Activated CD4-positive, alpha-beta T cell treated with anti-CD3 and anti-CD28 coated beads for 36 hours (primary cell): ENCODE measurements at regions not wholly inside any gene's neighbourhood (a gene's known extent, or its start where the extent isn't known, plus 50 kb on each side); places are given as distances from the start of the nearest gene placed in this dataset.

ENCODE experiments used
- ATAC-seq: fragments of 200-7000 bp; cut with Tn5 transposase; one replicate; pipeline ENCODE4 v1.10.0; 2021; ENCODE audit warnings: mild to moderate bottlenecking, moderate library complexity
- CTCF ChIA-PET: fragments of 350-600 bp; sonication (Branson Sonifier 250); formaldehyde crosslinking; loops from one replicate; lab custom pipeline; 2021; ENCODE audit warnings: antibody characterized with exemption; lab: Charles Lee
- POLR2A ChIA-PET: fragments of 350-600 bp; sonication (Branson Sonifier 250); formaldehyde crosslinking; loops from one replicate; lab custom pipeline; 2021; ENCODE audit warnings: antibody characterized with exemption, inconsistent platforms; lab: Charles Lee
- DNase-seq: peaks from one replicate; pipeline ENCODE4 v3.0.0-alpha.2; 2020
- H3K27ac Mint-ChIP-seq: one replicate; pipeline ENCODE4 v1.8.0; 2021; ENCODE audit warnings: mixed read lengths
- H3K27me3 Mint-ChIP-seq: one replicate; pipeline ENCODE4 v1.8.0; 2021; ENCODE audit warnings: mixed read lengths
- H3K36me3 Mint-ChIP-seq: one replicate; pipeline ENCODE4 v1.8.0; 2021; ENCODE audit warnings: low read depth, mixed read lengths
- H3K4me1 Mint-ChIP-seq: one replicate; pipeline ENCODE4 v1.8.0; 2021; ENCODE audit warnings: mixed read lengths
- H3K4me3 Mint-ChIP-seq: one replicate; pipeline ENCODE4 v1.8.0; 2021; ENCODE audit warnings: mild to moderate bottlenecking, moderate library complexity, mixed read lengths
- H3K9me3 Mint-ChIP-seq: one replicate; pipeline ENCODE4 v1.8.0; 2021; ENCODE audit warnings: low read depth, mixed read lengths
- intact Hi-C, 2 experiments: fragments of 100-400 bp; cut with DNase I in 1 of 2; cut with micrococcal nuclease in 1 of 2; formaldehyde crosslinking; loops; one replicate each; pipeline versions ENCODE4 v1.14.2 to v1.15.1; 2022 to 2024; cut with DNase I, micrococcal nuclease

- ATAC-seq (no peak), DNase-seq (no peak)
- CTCF ChIA-PET, result interaction anchor here (0.7 to 0.9 kb wide), 2 partner anchors 50 to 204 kb away, joined by 3 to 4 read pairs; no protein-coding TSS in a partner anchor
- Mint-ChIP-seq H3K9me3 (no peaks in the 10 kb centered on the region), H3K27me3 (peaks cover 2% of the 10 kb centered on the region), H3K27ac (no peak overlapping the region), H3K4me3 (no peak overlapping the region), H3K36me3 (no peaks in the 10 kb centered on the region), H3K4me1 (no peaks in the 10 kb centered on the region)
- POLR2A ChIA-PET, result no interaction called here
- intact Hi-C loops, result no loop called here
These were observed 62.6 kb upstream of the ARHGAP5 start for GRCh38 chr14:32014498-32014897.

- ATAC-seq, result no peak
- H3K9me3 Mint-ChIP-seq, result no peaks in the 10 kb centered on the region
- H3K27ac Mint-ChIP-seq, result no peak overlapping the region
- H3K4me3 Mint-ChIP-seq, result no peak overlapping the region
- H3K4me1 Mint-ChIP-seq, result no peaks in the 10 kb centered on the region
- POLR2A ChIA-PET, result no interaction called here
- intact Hi-C loops, result no loop called here
- DNase-seq, result no peak
- no peaks in the 10 kb centered on the region for H3K36me3 Mint-ChIP-seq
- peaks cover 2% of the 10 kb centered on the region for H3K27me3 Mint-ChIP-seq
- CTCF ChIA-PET, result no interaction called here
These were observed 61.9 kb upstream of the ARHGAP5 start for GRCh38 chr14:32015166-32015565.

- ChIA-PET CTCF (interaction anchor here (1.3 kb wide), 1 partner anchor 239 kb away, joined by 3 read pairs; no protein-coding TSS in a partner anchor), POLR2A (no interaction called here)
- Mint-ChIP-seq H3K4me1 (no peaks in the 10 kb centered on the region), H3K36me3 (no peaks in the 10 kb centered on the region), H3K27ac (no peak overlapping the region), H3K4me3 (no peak overlapping the region), H3K9me3 (no peaks in the 10 kb centered on the region), H3K27me3 (no peaks in the 10 kb centered on the region)
- intact Hi-C loops, result no loop called here
- no peak for ATAC-seq
- no peak for DNase-seq
These were observed 59.5 kb upstream of the ARHGAP5 start for GRCh38 chr14:32017587-32017986.

- ATAC-seq (no peak), DNase-seq (no peak)
- Mint-ChIP-seq H3K27ac (no peak overlapping the region), H3K27me3 (no peaks in the 10 kb centered on the region), H3K9me3 (no peaks in the 10 kb centered on the region), H3K36me3 (no peaks in the 10 kb centered on the region), H3K4me1 (no peaks in the 10 kb centered on the region), H3K4me3 (no peak overlapping the region)
- POLR2A ChIA-PET, result no interaction called here
- CTCF ChIA-PET, result interaction anchor here (0.6 to 1.3 kb wide), 2 partner anchors 238 to 272 kb away, joined by 3 read pairs; no protein-coding TSS in a partner anchor
- intact Hi-C loops, result no loop called here
These were observed 58.6 kb upstream of the ARHGAP5 start for GRCh38 chr14:32018391-32019092.

GRCh38 chr14:32019276-32019675 is 57.8 kb upstream of the ARHGAP5 start:
- no peak for DNase-seq
- Mint-ChIP-seq H3K36me3 (no peaks in the 10 kb centered on the region), H3K27me3 (peaks cover 1% of the 10 kb centered on the region), H3K9me3 (no peaks in the 10 kb centered on the region), H3K27ac (no peak overlapping the region), H3K4me3 (no peak overlapping the region), H3K4me1 (no peaks in the 10 kb centered on the region)
- ChIA-PET CTCF (interaction anchor here (0.8 to 1.1 kb wide), 2 partner anchors 11 to 55 kb away, joined by 4 read pairs; no protein-coding TSS in a partner anchor), POLR2A (no interaction called here)
- no peak for ATAC-seq
- intact Hi-C loops, result no loop called here

GRCh38 chr14:32020882-32021281 is 56.2 kb upstream of the ARHGAP5 start:
- no peak overlapping the region for H3K27ac Mint-ChIP-seq
- intact Hi-C loops, result no loop called here

GRCh38 chr14:32021341-32021740 is 55.8 kb upstream of the ARHGAP5 start:
- no peaks in the 10 kb centered on the region for H3K9me3 Mint-ChIP-seq
- no peaks in the 10 kb centered on the region for H3K4me1 Mint-ChIP-seq
- intact Hi-C loops, result no loop called here
- no peaks in the 10 kb centered on the region for H3K36me3 Mint-ChIP-seq
- H3K27ac Mint-ChIP-seq, result no peak overlapping the region
- DNase-seq (no peak), ATAC-seq (no peak)
- POLR2A ChIA-PET, result no interaction called here
- H3K27me3 Mint-ChIP-seq, result peaks cover 4% of the 10 kb centered on the region
- no peak overlapping the region for H3K4me3 Mint-ChIP-seq
- CTCF ChIA-PET, result interaction anchor here (0.6 kb wide), 1 partner anchor 1490 kb away, joined by 3 read pairs; no protein-coding TSS in a partner anchor

More at GRCh38 chr14:32020882-32021281, 56.2 kb upstream of the ARHGAP5 start:
- Mint-ChIP-seq H3K4me3 (no peak overlapping the region), H3K36me3 (no peaks in the 10 kb centered on the region), H3K9me3 (no peaks in the 10 kb centered on the region), H3K4me1 (no peaks in the 10 kb centered on the region), H3K27me3 (peaks cover 2% of the 10 kb centered on the region)
- ATAC-seq, result no peak
- ChIA-PET CTCF (interaction anchor here (0.6 kb wide), 1 partner anchor 1490 kb away, joined by 3 read pairs; no protein-coding TSS in a partner anchor), POLR2A (no interaction called here)
- no peak for DNase-seq

- Mint-ChIP-seq H3K4me1 (no peaks in the 10 kb centered on the region), H3K27ac (no peak overlapping the region), H3K36me3 (no peaks in the 10 kb centered on the region), H3K4me3 (no peak overlapping the region), H3K27me3 (peaks cover 6% of the 10 kb centered on the region), H3K9me3 (no peaks in the 10 kb centered on the region)
- intact Hi-C loops, result no loop called here
- ATAC-seq, result no peak
- ChIA-PET POLR2A (no interaction called here), CTCF (interaction anchor here (0.6 kb wide), 1 partner anchor 464 kb away, joined by 3 read pairs; no protein-coding TSS in a partner anchor)
- DNase-seq, result no peak
These were observed 54.6 kb upstream of the ARHGAP5 start for GRCh38 chr14:32022525-32022924.

- ATAC-seq (no peak), DNase-seq (no peak)
- Mint-ChIP-seq H3K27me3 (peaks cover 6% of the 10 kb centered on the region), H3K9me3 (no peaks in the 10 kb centered on the region), H3K36me3 (no peaks in the 10 kb centered on the region), H3K4me1 (no peaks in the 10 kb centered on the region), H3K4me3 (no peak overlapping the region), H3K27ac (no peak overlapping the region)
- intact Hi-C loops, result no loop called here
- POLR2A ChIA-PET, result no interaction called here
- CTCF ChIA-PET, result interaction anchor here (0.6 kb wide), 1 partner anchor 464 kb away, joined by 3 read pairs; no protein-coding TSS in a partner anchor
These were observed 54.1 kb upstream of the ARHGAP5 start for GRCh38 chr14:32022938-32023466.

- DNase-seq, result no peak
- H3K27ac Mint-ChIP-seq, result no peak overlapping the region
- ChIA-PET POLR2A (no interaction called here), CTCF (no interaction called here)
- H3K4me1 Mint-ChIP-seq, result no peaks in the 10 kb centered on the region
- H3K9me3 Mint-ChIP-seq, result no peaks in the 10 kb centered on the region
- intact Hi-C loops, result no loop called here
- no peak for ATAC-seq
- no peaks in the 10 kb centered on the region for H3K36me3 Mint-ChIP-seq
- H3K4me3 Mint-ChIP-seq, result no peak overlapping the region
- peaks cover 6% of the 10 kb centered on the region for H3K27me3 Mint-ChIP-seq
These were observed 53.6 kb upstream of the ARHGAP5 start for GRCh38 chr14:32023540-32023939.

- Mint-ChIP-seq H3K27me3 (peaks cover 6% of the 10 kb centered on the region), H3K4me3 (no peak overlapping the region), H3K4me1 (no peaks in the 10 kb centered on the region), H3K36me3 (no peaks in the 10 kb centered on the region), H3K27ac (no peak overlapping the region), H3K9me3 (no peaks in the 10 kb centered on the region)
- POLR2A ChIA-PET, result no interaction called here
- DNase-seq, result no peak
- CTCF ChIA-PET, result interaction anchor here (0.6 kb wide), 1 partner anchor 89 kb away, joined by 3 read pairs; no protein-coding TSS in a partner anchor
- intact Hi-C loops, result no loop called here
- ATAC-seq, result no peak
These were observed 49.7 kb upstream of the ARHGAP5 start for GRCh38 chr14:32027255-32027939.
